HG03103 (cell line): ENCODE measurements at regions not wholly inside any gene's neighbourhood (a gene's known extent, or its start where the extent isn't known, plus 50 kb on each side); places are given as distances from the start of the nearest gene placed in this dataset.

Experiments
- ATAC-seq: cut with Tn5 transposase; IDR thresholded peaks from one replicate; pipeline ENCODE4 v1.9.1; 2021; ENCODE audit warnings: low read depth; ENCODE audit not compliant: unreplicated experiment

GRCh38 chr15:95497634-95498033, 832.9 kb upstream of the NR2F2 start:
- ATAC-seq = no peak

- ATAC-seq = no peak
Measured at GRCh38 chr15:95498961-95499360, 831.5 kb upstream of the NR2F2 start.

- no peak for ATAC-seq
Measured at GRCh38 chr15:95499397-95499796, 831.1 kb upstream of the NR2F2 start.

- no peak for ATAC-seq
Measured at GRCh38 chr15:95501865-95502264, 828.6 kb upstream of the NR2F2 start.

GRCh38 chr15:95503107-95503506, 827.4 kb upstream of the NR2F2 start:
- ATAC-seq = no peak

- ATAC-seq = no peak
Measured at GRCh38 chr15:95503640-95504225, 826.8 kb upstream of the NR2F2 start.

- ATAC-seq = no peak
Measured at GRCh38 chr15:95511671-95512070, 818.8 kb upstream of the NR2F2 start.

GRCh38 chr15:95512906-95513305, 817.6 kb upstream of the NR2F2 start:
- no peak for ATAC-seq

- no peak for ATAC-seq
Measured at GRCh38 chr15:95519887-95520286, 810.6 kb upstream of the NR2F2 start.

- no peak for ATAC-seq
Measured at GRCh38 chr15:95520511-95520910, 810.0 kb upstream of the NR2F2 start.

- ATAC-seq = no peak
Measured at GRCh38 chr15:95520922-95521321, 809.6 kb upstream of the NR2F2 start.

GRCh38 chr15:95522533-95522932, 808.0 kb upstream of the NR2F2 start:
- no peak for ATAC-seq

GRCh38 chr15:95528920-95529319, 801.6 kb upstream of the NR2F2 start:
- no peak for ATAC-seq

GRCh38 chr15:95536638-95537037, 793.9 kb upstream of the NR2F2 start:
- ATAC-seq = no peak

- no peak for ATAC-seq
Measured at GRCh38 chr15:95538693-95539092, 791.8 kb upstream of the NR2F2 start.

GRCh38 chr15:95541301-95541700, 789.2 kb upstream of the NR2F2 start:
- ATAC-seq = no peak

GRCh38 chr15:95549168-95549738, 781.2 kb upstream of the NR2F2 start:
- ATAC-seq = no peak

- ATAC-seq = no peak
Measured at GRCh38 chr15:95550702-95551101, 779.8 kb upstream of the NR2F2 start.

- no peak for ATAC-seq
Measured at GRCh38 chr15:95556225-95556624, 774.3 kb upstream of the NR2F2 start.

- no peak for ATAC-seq
Measured at GRCh38 chr15:95556866-95557225, 773.7 kb upstream of the NR2F2 start.

GRCh38 chr15:95557226-95558046, 773.1 kb upstream of the NR2F2 start:
- ATAC-seq = no peak

- no peak for ATAC-seq
Measured at GRCh38 chr15:95558131-95558530, 772.4 kb upstream of the NR2F2 start.
